Loucy (cell line): ENCODE measurements at regions not wholly inside any gene's neighbourhood (a gene's known extent, or its start where the extent isn't known, plus 50 kb on each side); places are given as distances from the start of the nearest gene placed in this dataset.
A peak's percentile ranks its signal among the peaks of the same experiment; 100 is the strongest.

Experiments
- H2AFZ ChIP-seq: fragments of 200-600 bp; sonication (generic); 2 replicates; pipeline ENCODE4 v1.6.0; 2016; ENCODE audit warnings: antibody characterized with exemption, mild to moderate bottlenecking, low read length, moderate library complexity
- H3F3A ChIP-seq: fragments of 200-600 bp; 2 replicates; pipeline ENCODE4 v1.6.0; 2016; ENCODE audit warnings: antibody characterized with exemption, low read depth, mild to moderate bottlenecking
- H3K27me3 ChIP-seq: fragments of 200-600 bp; sonication (generic); 2 replicates; pipeline ENCODE4 v1.6.1; 2014; ENCODE audit warnings: low read length, mild to moderate bottlenecking; ENCODE audit not compliant: insufficient read depth, poor library complexity, severe bottlenecking
- H3K36me3 ChIP-seq: fragments of 200-600 bp; sonication (generic); 2 replicates; pipeline ENCODE4 v1.6.1; 2016; ENCODE audit warnings: low read length; ENCODE audit not compliant: insufficient read depth
- H3K4me1 ChIP-seq: fragments of 200-600 bp; sonication (generic); 2 replicates; pipeline ENCODE4 v1.5.1; 2014; ENCODE audit warnings: low read length, mild to moderate bottlenecking; ENCODE audit not compliant: insufficient read depth, poor library complexity, severe bottlenecking
- H3K4me2 ChIP-seq: fragments of 200-600 bp; sonication (generic); 2 replicates; pipeline ENCODE4 v1.6.0; 2014; ENCODE audit warnings: antibody characterized with exemption, low read length, low read depth, mild to moderate bottlenecking; ENCODE audit not compliant: poor library complexity, severe bottlenecking
- H3K4me3 ChIP-seq: fragments of 200-600 bp; sonication (generic); 2 replicates; pipeline ENCODE4 v1.5.1; 2014; ENCODE audit warnings: low read length, mild to moderate bottlenecking, mixed read lengths; ENCODE audit not compliant: poor library complexity, severe bottlenecking
- H3K79me2 ChIP-seq: fragments of 200-600 bp; sonication (generic); 2 replicates; pipeline ENCODE4 v1.6.1; 2014; ENCODE audit warnings: low read length; ENCODE audit not compliant: insufficient read depth
- H3K9ac ChIP-seq: fragments of 200-600 bp; sonication (generic); 2 replicates; pipeline ENCODE4 v1.6.0; 2014; ENCODE audit warnings: mild to moderate bottlenecking, low read depth, low read length, moderate library complexity; ENCODE audit not compliant: poor library complexity, severe bottlenecking
- H3K9me2 ChIP-seq: fragments of 200-600 bp; sonication (generic); replicated peaks from 2 replicates; pipeline ENCODE4 v1.6.1; 2016; ENCODE audit warnings: low read depth, low read length, mixed read lengths
- H3K9me3 ChIP-seq: fragments of 200-600 bp; sonication (generic); 2 replicates; pipeline ENCODE4 v1.6.1; 2014; ENCODE audit warnings: mild to moderate bottlenecking, antibody characterized with exemption, low read length, low read depth; ENCODE audit not compliant: insufficient read depth
- H4K20me1 ChIP-seq: fragments of 200-600 bp; sonication (generic); 2 replicates; pipeline ENCODE4 v1.6.0; 2014; ENCODE audit warnings: antibody characterized with exemption, low read length, mild to moderate bottlenecking; ENCODE audit not compliant: insufficient read depth, poor library complexity, severe bottlenecking
- EZH2phosphoT487 ChIP-seq: fragments of 200-600 bp; IDR thresholded peaks from 2 replicates; pipeline ENCODE4 v1.6.1; 2018; ENCODE audit warnings: antibody characterized with exemption, mild to moderate bottlenecking, moderate library complexity, borderline replicate concordance
- TF ChIP-seq, protein P1 (sequence below): fragments of 200-600 bp; sonication (generic); conservative IDR thresholded peaks from 2 replicates; pipeline ENCODE4 v1.5.1; 2014; ENCODE audit warnings: mild to moderate bottlenecking, antibody characterized with exemption, low read length

DNA sequence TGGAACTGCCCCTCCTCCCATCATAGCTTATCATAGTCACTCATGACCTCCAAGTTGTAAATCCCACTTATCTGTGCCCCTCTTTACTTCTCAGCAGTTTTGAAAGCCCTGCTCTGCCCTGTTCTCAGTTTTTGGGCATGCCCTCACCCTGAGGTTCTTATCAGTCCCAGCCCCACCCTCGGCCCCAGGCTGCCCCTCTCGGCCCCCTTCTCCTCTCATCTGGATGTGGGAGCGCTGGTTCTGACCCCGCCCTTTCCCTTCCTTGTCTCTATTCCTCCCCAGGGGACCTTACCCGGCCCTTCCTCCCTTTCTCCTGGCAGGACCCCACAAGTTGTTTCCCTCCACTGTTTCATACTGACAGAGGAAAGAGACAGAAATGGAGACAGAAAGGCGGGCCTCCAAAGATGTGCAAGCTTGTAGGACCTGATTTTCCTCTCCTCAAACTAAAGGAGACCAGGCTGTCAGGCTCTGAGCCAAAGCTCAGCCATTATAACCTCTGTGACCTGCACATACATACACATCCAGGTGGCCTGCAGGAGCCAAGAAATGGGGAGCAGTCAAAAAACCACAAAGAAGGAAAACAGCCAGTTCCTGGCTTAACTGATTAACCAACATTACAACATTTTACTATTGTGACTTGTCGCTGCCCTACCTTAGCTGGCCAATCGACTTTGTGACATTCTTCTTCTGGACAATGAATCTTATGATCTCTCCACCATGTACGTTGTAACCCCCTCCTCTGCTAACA is 171.0 kb upstream of the HS6ST1 start:
- Histone ChIP-seq H3K79me2 (peaks cover 59% of the 10 kb centered on the region), H3K9ac (peak overlapping the region; percentile 83), H4K20me1 (no peaks in the 10 kb centered on the region), H3K9me2 (no peaks in the 10 kb centered on the region), H2AFZ (no peak overlapping the region), H3K4me1 (peaks cover 82% of the 10 kb centered on the region), H3K4me2 (peak overlapping the region; percentile 92), H3K4me3 (peak overlapping the region; percentile 74), H3K27me3 (no peaks in the 10 kb centered on the region), H3F3A (peaks cover 18% of the 10 kb centered on the region; the same call in 1 of the 2 replicates), H3K36me3 (no peaks in the 10 kb centered on the region), H3K9me3 (no peaks in the 10 kb centered on the region)
- no peak for TF ChIP-seq EZH2phosphoT487
- TF ChIP-seq, protein P1, sequence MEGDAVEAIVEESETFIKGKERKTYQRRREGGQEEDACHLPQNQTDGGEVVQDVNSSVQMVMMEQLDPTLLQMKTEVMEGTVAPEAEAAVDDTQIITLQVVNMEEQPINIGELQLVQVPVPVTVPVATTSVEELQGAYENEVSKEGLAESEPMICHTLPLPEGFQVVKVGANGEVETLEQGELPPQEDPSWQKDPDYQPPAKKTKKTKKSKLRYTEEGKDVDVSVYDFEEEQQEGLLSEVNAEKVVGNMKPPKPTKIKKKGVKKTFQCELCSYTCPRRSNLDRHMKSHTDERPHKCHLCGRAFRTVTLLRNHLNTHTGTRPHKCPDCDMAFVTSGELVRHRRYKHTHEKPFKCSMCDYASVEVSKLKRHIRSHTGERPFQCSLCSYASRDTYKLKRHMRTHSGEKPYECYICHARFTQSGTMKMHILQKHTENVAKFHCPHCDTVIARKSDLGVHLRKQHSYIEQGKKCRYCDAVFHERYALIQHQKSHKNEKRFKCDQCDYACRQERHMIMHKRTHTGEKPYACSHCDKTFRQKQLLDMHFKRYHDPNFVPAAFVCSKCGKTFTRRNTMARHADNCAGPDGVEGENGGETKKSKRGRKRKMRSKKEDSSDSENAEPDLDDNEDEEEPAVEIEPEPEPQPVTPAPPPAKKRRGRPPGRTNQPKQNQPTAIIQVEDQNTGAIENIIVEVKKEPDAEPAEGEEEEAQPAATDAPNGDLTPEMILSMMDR = no peak

DNA sequence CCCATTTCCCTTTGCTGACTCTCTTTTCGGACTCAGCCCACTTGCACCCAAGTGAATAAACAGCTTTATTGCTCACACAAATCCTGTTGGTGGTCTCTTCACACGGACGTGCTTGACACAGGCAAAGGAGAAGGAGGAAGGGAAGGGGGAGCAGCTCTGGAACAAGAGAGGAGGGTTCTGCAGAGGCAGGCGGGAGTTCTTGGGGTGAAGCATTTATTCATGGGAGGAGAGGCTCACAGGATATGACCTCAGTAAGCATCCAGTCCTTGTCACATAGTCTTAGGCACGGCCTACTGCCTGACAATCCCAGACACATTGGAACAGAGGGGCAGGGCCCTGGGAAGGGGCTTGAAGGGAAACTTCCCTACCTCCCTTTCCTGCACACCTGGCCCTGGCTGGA is 171.7 kb upstream of the HS6ST1 start:
- Histone ChIP-seq H3K9me3 (no peaks in the 10 kb centered on the region), H3K9me2 (no peaks in the 10 kb centered on the region), H4K20me1 (no peaks in the 10 kb centered on the region), H3K79me2 (peaks cover 59% of the 10 kb centered on the region), H2AFZ (no peak overlapping the region), H3K4me1 (peaks cover 81% of the 10 kb centered on the region), H3K27me3 (no peaks in the 10 kb centered on the region), H3F3A (peaks cover 18% of the 10 kb centered on the region; the same call in 1 of the 2 replicates), H3K9ac (peak overlapping the region; percentile 83), H3K36me3 (no peaks in the 10 kb centered on the region), H3K4me2 (peak overlapping the region; percentile 92), H3K4me3 (peak overlapping the region; percentile 74)
- no peak for TF ChIP-seq EZH2phosphoT487
- TF ChIP-seq, protein P1 = no peak

DNA sequence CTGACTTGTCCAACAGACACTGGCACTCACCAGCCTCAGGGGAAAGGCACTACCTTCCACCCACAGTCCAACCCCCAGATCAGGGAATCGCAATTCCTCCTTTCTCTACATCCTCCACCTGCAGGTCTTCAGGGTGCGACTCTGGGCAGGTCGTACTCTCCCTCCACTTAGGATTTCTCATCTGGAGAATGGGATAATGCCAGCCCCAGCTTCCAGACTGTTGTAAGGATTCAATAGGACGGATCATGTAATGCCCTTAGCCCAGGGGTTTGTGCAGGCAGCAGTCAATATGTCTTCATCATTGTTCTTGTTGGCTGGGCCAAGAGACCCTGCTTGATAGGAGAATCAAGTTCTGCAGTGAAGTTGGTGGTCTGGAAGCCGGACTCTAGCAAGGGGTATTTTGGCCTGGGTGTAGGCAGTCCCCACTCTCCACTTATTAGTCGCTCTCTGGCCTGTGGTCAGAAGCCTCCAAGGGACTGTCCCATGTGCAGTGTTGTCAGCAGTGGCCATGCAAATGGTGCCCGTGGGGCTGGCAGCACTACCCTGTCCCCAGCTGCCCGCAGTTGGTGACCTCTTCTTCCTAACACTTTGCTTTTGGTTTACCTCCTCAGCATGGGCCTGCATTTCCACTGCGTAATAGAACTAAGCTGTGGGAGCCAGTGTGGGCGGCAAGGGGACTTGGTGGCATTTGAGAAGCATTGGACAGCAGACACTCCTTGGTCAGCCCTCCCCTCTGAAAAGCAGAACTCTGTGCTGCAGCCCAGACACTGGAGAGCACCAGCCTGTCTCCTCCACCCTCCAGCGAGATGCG is 172.4 kb upstream of the HS6ST1 start:
- H3K27me3 ChIP-seq = no peaks in the 10 kb centered on the region
- H4K20me1 ChIP-seq = no peaks in the 10 kb centered on the region
- H3K9me2 ChIP-seq = no peaks in the 10 kb centered on the region
- no peak for TF ChIP-seq EZH2phosphoT487
- TF ChIP-seq, protein P1 = no peak
- H3K79me2 ChIP-seq = peaks cover 59% of the 10 kb centered on the region
- peaks cover 18% of the 10 kb centered on the region; the same call in 1 of the 2 replicates for H3F3A ChIP-seq
- H3K4me3 ChIP-seq = peak overlapping the region; percentile 74
- H3K4me1 ChIP-seq = peaks cover 80% of the 10 kb centered on the region
- H3K9me3 ChIP-seq = no peaks in the 10 kb centered on the region
- peak overlapping the region; percentile 92 for H3K4me2 ChIP-seq
- H3K9ac ChIP-seq = peak overlapping the region; percentile 83
- no peak overlapping the region for H2AFZ ChIP-seq
- no peaks in the 10 kb centered on the region for H3K36me3 ChIP-seq
